Transverse colon (tissue), 3 donors: ENCODE measurements at regions not wholly inside any gene's neighbourhood (a gene's known extent, or its start where the extent isn't known, plus 50 kb on each side); places are given as distances from the start of the nearest gene placed in this dataset.

ENCODE experiments used
- POLR2A ChIP-seq: fragments of 450-650 bp; IDR thresholded peaks from one replicate; pipeline ENCODE4 v1.6.1; 2016; ENCODE audit warnings: antibody characterized with exemption, mild to moderate bottlenecking, moderate library complexity
- TF ChIP-seq, protein P1 (sequence below), 5 experiments: fragments of 200-600 bp in 3 of 5; fragments of 450-650 bp in 2 of 5; sonication (generic) in 3 of 5; IDR thresholded peaks; 1 replicate in 2 of 5; 2 replicates in 3 of 5; pipeline ENCODE4 v1.5.1; 2016 to 2017; ENCODE audit warnings: antibody characterized with exemption in 5 of 5, inconsistent platforms in 3 of 5, mild to moderate bottlenecking in 2 of 5, moderate library complexity in 1 of 5

DNA sequence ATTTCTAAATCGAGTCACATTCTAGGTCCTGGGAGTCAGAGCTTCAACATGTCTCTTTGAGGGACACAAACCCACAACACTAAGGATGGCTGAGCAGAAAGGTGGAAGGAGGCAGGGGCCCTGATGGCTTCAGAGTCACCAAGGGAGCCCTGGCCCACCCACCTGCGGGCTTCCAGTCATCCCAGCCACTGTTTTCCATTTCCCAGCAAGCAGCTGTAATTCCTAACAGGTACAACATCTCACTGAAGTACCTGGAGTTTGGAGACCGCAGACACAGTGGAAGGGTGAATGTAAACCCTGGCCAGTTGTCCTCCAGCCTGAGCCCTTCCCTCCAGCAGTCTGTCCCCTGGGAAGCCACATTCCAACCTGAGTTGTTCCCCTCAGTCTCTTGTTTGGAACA is 562.8 kb downstream of the TBC1D22A start:
- TF ChIP-seq, protein P1, sequence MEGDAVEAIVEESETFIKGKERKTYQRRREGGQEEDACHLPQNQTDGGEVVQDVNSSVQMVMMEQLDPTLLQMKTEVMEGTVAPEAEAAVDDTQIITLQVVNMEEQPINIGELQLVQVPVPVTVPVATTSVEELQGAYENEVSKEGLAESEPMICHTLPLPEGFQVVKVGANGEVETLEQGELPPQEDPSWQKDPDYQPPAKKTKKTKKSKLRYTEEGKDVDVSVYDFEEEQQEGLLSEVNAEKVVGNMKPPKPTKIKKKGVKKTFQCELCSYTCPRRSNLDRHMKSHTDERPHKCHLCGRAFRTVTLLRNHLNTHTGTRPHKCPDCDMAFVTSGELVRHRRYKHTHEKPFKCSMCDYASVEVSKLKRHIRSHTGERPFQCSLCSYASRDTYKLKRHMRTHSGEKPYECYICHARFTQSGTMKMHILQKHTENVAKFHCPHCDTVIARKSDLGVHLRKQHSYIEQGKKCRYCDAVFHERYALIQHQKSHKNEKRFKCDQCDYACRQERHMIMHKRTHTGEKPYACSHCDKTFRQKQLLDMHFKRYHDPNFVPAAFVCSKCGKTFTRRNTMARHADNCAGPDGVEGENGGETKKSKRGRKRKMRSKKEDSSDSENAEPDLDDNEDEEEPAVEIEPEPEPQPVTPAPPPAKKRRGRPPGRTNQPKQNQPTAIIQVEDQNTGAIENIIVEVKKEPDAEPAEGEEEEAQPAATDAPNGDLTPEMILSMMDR (IDR thresholded peaks at IDR 0.05): no peak
- TF ChIP-seq POLR2A: no peak
